PFSK-1 (cell line): ENCODE measurements at regions not wholly inside any gene's neighbourhood (a gene's known extent, or its start where the extent isn't known, plus 50 kb on each side); places are given as distances from the start of the nearest gene placed in this dataset.

Source experiments
- FOXP2 ChIP-seq: optimal IDR thresholded peaks from 2 replicates; pipeline ENCODE3; 2011; ENCODE audit warnings: borderline replicate concordance, control low read depth, inconsistent platforms; ENCODE audit not compliant: insufficient read depth; ENCODE audit errors: extremely low read length, extremely low read depth
- POLR2AphosphoS5 ChIP-seq: IDR thresholded peaks from 2 replicates; pipeline ENCODE4 v1.6.1; 2012; ENCODE audit warnings: low read depth, mild to moderate bottlenecking, control low read depth, low read length, moderate library complexity
- SIN3A ChIP-seq: IDR thresholded peaks from 2 replicates; pipeline ENCODE4 v1.6.1; 2012; ENCODE audit warnings: mild to moderate bottlenecking, low read length, moderate library complexity, borderline replicate concordance; ENCODE audit not compliant: insufficient read depth
- TAF1 ChIP-seq: IDR thresholded peaks from 2 replicates; pipeline ENCODE4 v1.6.1; 2012; ENCODE audit warnings: low read length, control low read depth, borderline replicate concordance; ENCODE audit not compliant: insufficient read depth
- TF ChIP-seq, protein P1 (sequence below), 2 experiments: IDR thresholded peaks; 2 replicates each; pipeline versions ENCODE4 v1.6.1 to v1.8.0; 2011 to 2012; ENCODE audit warnings: low read depth in 2 of 2, low read length in 2 of 2, control low read depth in 1 of 2, inconsistent platforms in 1 of 2, mild to moderate bottlenecking in 1 of 2, moderate library complexity in 1 of 2; ENCODE audit not compliant: insufficient read depth in 1 of 2

DNA sequence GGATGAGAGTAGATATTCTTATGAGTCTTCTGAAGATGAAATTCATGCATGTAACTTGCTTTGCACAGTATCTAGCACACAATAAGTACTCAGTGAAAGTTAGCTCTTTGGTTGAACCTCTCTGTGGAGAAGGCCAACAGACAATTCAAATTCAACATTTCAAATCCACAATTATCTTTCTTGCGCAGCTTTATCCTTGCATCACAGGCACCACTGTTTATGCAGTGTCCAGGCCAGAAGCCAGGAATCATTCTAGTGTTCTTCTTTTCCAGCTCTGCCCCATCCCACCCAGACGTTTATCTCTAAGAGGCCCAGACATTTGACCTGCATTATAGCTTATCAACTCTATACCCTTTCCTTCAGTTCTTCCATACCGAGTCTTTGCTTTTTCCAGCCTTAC lies 254.7 kb upstream of the OBI1 start:
- TF ChIP-seq, protein P1, sequence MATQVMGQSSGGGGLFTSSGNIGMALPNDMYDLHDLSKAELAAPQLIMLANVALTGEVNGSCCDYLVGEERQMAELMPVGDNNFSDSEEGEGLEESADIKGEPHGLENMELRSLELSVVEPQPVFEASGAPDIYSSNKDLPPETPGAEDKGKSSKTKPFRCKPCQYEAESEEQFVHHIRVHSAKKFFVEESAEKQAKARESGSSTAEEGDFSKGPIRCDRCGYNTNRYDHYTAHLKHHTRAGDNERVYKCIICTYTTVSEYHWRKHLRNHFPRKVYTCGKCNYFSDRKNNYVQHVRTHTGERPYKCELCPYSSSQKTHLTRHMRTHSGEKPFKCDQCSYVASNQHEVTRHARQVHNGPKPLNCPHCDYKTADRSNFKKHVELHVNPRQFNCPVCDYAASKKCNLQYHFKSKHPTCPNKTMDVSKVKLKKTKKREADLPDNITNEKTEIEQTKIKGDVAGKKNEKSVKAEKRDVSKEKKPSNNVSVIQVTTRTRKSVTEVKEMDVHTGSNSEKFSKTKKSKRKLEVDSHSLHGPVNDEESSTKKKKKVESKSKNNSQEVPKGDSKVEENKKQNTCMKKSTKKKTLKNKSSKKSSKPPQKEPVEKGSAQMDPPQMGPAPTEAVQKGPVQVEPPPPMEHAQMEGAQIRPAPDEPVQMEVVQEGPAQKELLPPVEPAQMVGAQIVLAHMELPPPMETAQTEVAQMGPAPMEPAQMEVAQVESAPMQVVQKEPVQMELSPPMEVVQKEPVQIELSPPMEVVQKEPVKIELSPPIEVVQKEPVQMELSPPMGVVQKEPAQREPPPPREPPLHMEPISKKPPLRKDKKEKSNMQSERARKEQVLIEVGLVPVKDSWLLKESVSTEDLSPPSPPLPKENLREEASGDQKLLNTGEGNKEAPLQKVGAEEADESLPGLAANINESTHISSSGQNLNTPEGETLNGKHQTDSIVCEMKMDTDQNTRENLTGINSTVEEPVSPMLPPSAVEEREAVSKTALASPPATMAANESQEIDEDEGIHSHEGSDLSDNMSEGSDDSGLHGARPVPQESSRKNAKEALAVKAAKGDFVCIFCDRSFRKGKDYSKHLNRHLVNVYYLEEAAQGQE (IDR thresholded peaks at IDR 0.05; ENCODE audit: insufficient read depth in 1 of 2, low read depth in 2 of 2, low read length in 2 of 2), result no peak
- no peak for TF ChIP-seq TAF1

DNA sequence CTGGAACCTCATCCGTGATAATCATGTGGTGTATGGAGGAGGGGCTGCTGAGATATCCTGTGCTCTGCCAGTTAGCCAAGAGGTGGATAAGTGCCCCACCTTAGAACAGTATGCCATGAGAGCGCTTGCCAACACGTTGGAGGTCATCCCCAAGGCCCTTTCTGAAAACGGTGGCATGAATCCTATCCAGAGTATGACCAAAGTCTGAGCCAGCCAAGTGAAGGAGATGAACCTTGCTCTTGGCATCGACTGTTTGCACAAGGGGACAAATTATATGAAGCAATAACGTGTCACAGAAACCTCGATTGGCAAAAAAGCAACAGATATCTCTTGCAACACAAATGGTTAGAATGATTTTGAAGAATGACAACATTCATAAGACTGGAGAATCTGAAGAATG lies 251.2 kb upstream of the OBI1 start:
- TF ChIP-seq FOXP2 (no peak), POLR2AphosphoS5 (no peak), SIN3A (no peak), TAF1 (no peak)
- TF ChIP-seq, protein P1 (IDR thresholded peaks at IDR 0.05; ENCODE audit: insufficient read depth in 1 of 2, low read depth in 2 of 2, low read length in 2 of 2), result no peak

GRCh38 chr13:78909276-78909675 lies 250.3 kb upstream of the OBI1 start:
- no peak for TF ChIP-seq TAF1
- no peak for TF ChIP-seq SIN3A
- TF ChIP-seq FOXP2, result no peak
- TF ChIP-seq POLR2AphosphoS5, result no peak

GRCh38 chr13:78907006-78907405 lies 248.1 kb upstream of the OBI1 start:
- no peak for TF ChIP-seq POLR2AphosphoS5
- no peak for TF ChIP-seq FOXP2
- TF ChIP-seq, protein P1 (IDR thresholded peaks at IDR 0.05; ENCODE audit: insufficient read depth in 1 of 2, low read depth in 2 of 2, low read length in 2 of 2), result no peak
- TF ChIP-seq TAF1, result no peak
- no peak for TF ChIP-seq SIN3A

GRCh38 chr13:78897200-78897599 lies 238.2 kb upstream of the OBI1 start:
- TF ChIP-seq FOXP2 (no peak), TAF1 (no peak), POLR2AphosphoS5 (no peak), SIN3A (no peak)
- TF ChIP-seq, protein P1 (IDR thresholded peaks at IDR 0.05; ENCODE audit: insufficient read depth in 1 of 2, low read depth in 2 of 2, low read length in 2 of 2), result no peak
